ENCODE measurements at regions not wholly inside any gene's neighbourhood (a gene's known extent, or its start where the extent isn't known, plus 50 kb on each side); places are given as distances from the start of the nearest gene placed in this dataset.

GRCh38 chr4:137664046-137664387, 131.7 kb upstream of the PCDH18 start:
- DNase-seq = no peak

- no peak for DNase-seq
Observed at GRCh38 chr4:137663251-137664045, 131.2 kb upstream of the PCDH18 start.

- DNase-seq = no peak
Observed at GRCh38 chr4:137661693-137662092, 129.4 kb upstream of the PCDH18 start.

- no peak for DNase-seq
Observed at GRCh38 chr4:137660211-137660610, 127.9 kb upstream of the PCDH18 start.

GRCh38 chr4:137659431-137659830, 127.1 kb upstream of the PCDH18 start:
- no peak for DNase-seq

GRCh38 chr4:137656661-137657060, 124.4 kb upstream of the PCDH18 start:
- no peak for DNase-seq

- no peak for DNase-seq
Observed at GRCh38 chr4:137655302-137655701, 123.0 kb upstream of the PCDH18 start.

- no peak for DNase-seq
Observed at GRCh38 chr4:137651128-137651527, 118.8 kb upstream of the PCDH18 start.

GRCh38 chr4:137649711-137650450, 117.6 kb upstream of the PCDH18 start:
- no peak for DNase-seq

GRCh38 chr4:137648531-137648930, 116.2 kb upstream of the PCDH18 start:
- no peak for DNase-seq

- no peak for DNase-seq
Observed at GRCh38 chr4:137647375-137647774, 115.1 kb upstream of the PCDH18 start.

- DNase-seq = no peak
Observed at GRCh38 chr4:137644201-137644600, 111.9 kb upstream of the PCDH18 start.

- no peak for DNase-seq
Observed at GRCh38 chr4:137641544-137641943, 109.2 kb upstream of the PCDH18 start.

GRCh38 chr4:137640838-137641158, 108.5 kb upstream of the PCDH18 start:
- DNase-seq = no peak

GRCh38 chr4:137640156-137640837, 108.0 kb upstream of the PCDH18 start:
- no peak for DNase-seq

GRCh38 chr4:137638934-137639333, 106.6 kb upstream of the PCDH18 start:
- no peak for DNase-seq

GRCh38 chr4:137635601-137636000, 103.3 kb upstream of the PCDH18 start:
- no peak for DNase-seq

GRCh38 chr4:137635108-137635507, 102.8 kb upstream of the PCDH18 start:
- no peak for DNase-seq

GRCh38 chr4:137632842-137633241, 100.5 kb upstream of the PCDH18 start:
- DNase-seq = no peak

GRCh38 chr4:137631605-137632004, 99.3 kb upstream of the PCDH18 start:
- no peak for DNase-seq

- DNase-seq = no peak
Observed at GRCh38 chr4:137630252-137630651, 98.0 kb upstream of the PCDH18 start.

GRCh38 chr4:137627739-137628460, 95.6 kb upstream of the PCDH18 start:
- DNase-seq = no peak
